ENCODE measurements at regions not wholly inside any gene's neighbourhood (a gene's known extent, or its start where the extent isn't known, plus 50 kb on each side); places are given as distances from the start of the nearest gene placed in this dataset.

DNA sequence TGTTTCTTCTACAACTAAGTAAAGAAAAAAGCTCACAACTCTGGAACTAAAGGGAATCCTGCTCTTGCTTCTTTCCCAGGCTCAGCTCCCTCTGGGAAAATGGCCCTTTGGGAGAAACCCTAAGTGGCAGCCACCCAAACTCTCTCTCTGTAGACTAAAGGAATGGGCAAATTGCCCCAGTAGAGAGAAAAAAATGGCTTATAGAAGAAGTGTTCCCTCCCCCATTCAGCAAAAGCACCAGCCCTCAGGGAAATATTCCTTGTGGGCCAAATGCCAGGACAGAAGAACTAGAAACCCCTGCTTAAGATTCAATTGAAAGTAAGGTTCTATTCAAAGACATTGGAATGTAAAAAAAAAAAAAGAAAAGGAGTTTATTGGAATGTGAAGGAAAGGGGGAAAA lies 603.7 kb upstream of the ALCAM start:
- H3K4me3 ChIP-seq = no peak overlapping the region
- H3K36me3 ChIP-seq = no peaks in the 10 kb centered on the region
- DNase-seq (ENCODE audit: extremely low spot score in 2 of 2) = no peak
- no peaks in the 10 kb centered on the region for H3K27me3 ChIP-seq
- H3K27ac ChIP-seq = no peak overlapping the region
- no peaks in the 10 kb centered on the region for H3K9me3 ChIP-seq
- H3K4me1 ChIP-seq = no peaks in the 10 kb centered on the region
- intact Hi-C loops (cut with DNase I) = no loop called here
- TF ChIP-seq POLR2AphosphoS5 (IDR thresholded peaks at IDR 0.05; ENCODE audit: insufficient read depth in 1 of 2, low read depth in 1 of 2) (no peak), POLR2A (IDR thresholded peaks at IDR 0.05) (no peak)
- TF ChIP-seq, protein P1, sequence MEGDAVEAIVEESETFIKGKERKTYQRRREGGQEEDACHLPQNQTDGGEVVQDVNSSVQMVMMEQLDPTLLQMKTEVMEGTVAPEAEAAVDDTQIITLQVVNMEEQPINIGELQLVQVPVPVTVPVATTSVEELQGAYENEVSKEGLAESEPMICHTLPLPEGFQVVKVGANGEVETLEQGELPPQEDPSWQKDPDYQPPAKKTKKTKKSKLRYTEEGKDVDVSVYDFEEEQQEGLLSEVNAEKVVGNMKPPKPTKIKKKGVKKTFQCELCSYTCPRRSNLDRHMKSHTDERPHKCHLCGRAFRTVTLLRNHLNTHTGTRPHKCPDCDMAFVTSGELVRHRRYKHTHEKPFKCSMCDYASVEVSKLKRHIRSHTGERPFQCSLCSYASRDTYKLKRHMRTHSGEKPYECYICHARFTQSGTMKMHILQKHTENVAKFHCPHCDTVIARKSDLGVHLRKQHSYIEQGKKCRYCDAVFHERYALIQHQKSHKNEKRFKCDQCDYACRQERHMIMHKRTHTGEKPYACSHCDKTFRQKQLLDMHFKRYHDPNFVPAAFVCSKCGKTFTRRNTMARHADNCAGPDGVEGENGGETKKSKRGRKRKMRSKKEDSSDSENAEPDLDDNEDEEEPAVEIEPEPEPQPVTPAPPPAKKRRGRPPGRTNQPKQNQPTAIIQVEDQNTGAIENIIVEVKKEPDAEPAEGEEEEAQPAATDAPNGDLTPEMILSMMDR (IDR thresholded peaks at IDR 0.05) = no peak

DNA sequence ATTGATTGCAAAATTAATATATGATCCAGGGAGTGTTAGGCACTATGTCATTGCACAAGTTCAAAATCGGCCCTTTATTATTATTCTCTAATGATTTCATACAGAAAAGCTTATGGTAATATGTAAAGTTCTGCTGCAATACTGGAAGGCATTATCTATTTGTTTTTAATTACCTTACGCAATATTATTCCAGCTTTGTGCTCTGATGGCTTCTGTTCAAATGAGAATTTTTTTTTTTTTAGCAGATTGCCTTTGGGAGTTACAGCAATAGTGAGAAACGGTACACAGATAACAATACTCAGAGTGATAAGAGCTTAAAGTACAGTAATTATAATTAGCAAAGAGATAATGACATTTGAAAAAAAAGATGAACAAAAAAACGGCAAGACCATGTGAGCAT lies 602.2 kb upstream of the ALCAM start:
- no peak for DNase-seq (ENCODE audit: extremely low spot score in 2 of 2)
- H3K4me1 ChIP-seq = no peaks in the 10 kb centered on the region
- no peak overlapping the region for H3K27ac ChIP-seq
- TF ChIP-seq POLR2AphosphoS5 (IDR thresholded peaks at IDR 0.05; ENCODE audit: insufficient read depth in 1 of 2, low read depth in 1 of 2) = no peak
- TF ChIP-seq POLR2A (IDR thresholded peaks at IDR 0.05) = no peak
- TF ChIP-seq, protein P1 (IDR thresholded peaks at IDR 0.05) = no peak
- H3K9me3 ChIP-seq = no peaks in the 10 kb centered on the region
- H3K27me3 ChIP-seq = no peaks in the 10 kb centered on the region
- no peak overlapping the region for H3K4me3 ChIP-seq
- intact Hi-C loops (cut with DNase I) = no loop called here
- H3K36me3 ChIP-seq = no peaks in the 10 kb centered on the region

DNA sequence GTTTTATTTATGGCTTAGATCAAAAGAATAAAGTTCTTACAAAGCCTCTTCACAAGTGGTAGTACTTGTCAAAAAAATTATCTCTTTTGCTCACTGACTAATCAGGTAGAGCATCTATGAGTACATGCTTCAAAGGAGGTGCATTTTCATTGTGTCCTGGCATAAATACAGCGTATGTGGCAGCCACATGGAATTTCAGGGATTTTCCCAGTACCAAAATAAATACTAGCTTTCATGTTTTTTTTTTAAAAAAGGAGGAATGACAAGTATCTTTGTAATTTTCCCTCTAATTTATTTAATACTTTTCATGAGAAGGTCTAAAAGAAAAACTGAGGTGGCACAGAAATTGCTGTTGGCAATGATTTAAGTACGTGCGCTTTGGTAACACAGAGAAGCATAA lies 597.8 kb upstream of the ALCAM start:
- DNase-seq (ENCODE audit: extremely low spot score in 2 of 2) = no peak
- intact Hi-C loops (cut with DNase I) = no loop called here
- H3K9me3 ChIP-seq = no peaks in the 10 kb centered on the region

DNA sequence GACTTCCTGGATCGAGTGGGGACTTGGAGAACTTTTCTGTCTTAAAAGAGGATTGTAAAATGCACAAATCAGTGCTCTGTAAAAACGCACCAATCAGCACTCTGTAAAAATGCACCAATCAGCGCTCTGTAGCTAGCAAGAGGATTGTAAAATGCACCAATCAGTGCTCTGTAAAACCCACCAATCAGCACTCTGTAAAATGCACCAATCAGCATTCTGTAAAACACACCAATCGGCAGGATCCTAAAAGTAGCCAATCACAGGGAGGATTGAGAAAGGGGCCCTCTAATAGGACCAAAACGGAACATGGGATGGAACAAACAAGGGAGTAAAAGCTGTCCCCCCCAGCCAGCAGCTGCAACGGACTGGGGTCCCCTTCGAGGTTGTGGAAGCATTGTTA lies 587.4 kb upstream of the ALCAM start:
- intact Hi-C loops (cut with DNase I) = no loop called here
- Histone ChIP-seq H3K9me3 (no peaks in the 10 kb centered on the region), H3K36me3 (no peaks in the 10 kb centered on the region), H3K4me3 (no peak overlapping the region), H3K27ac (no peak overlapping the region), H3K4me1 (no peaks in the 10 kb centered on the region), H3K27me3 (no peaks in the 10 kb centered on the region)
- TF ChIP-seq, protein P1 (IDR thresholded peaks at IDR 0.05) = no peak
- TF ChIP-seq POLR2AphosphoS5 (IDR thresholded peaks at IDR 0.05; ENCODE audit: insufficient read depth in 1 of 2, low read depth in 1 of 2) = no peak
- no peak for TF ChIP-seq POLR2A (IDR thresholded peaks at IDR 0.05)
- DNase-seq (ENCODE audit: extremely low spot score in 2 of 2) = no peak

More for the DNA sequence above, 597.8 kb upstream of the ALCAM start:
- no peaks in the 10 kb centered on the region for H3K4me1 ChIP-seq
- no peak overlapping the region for H3K27ac ChIP-seq
- H3K4me3 ChIP-seq = no peak overlapping the region
- TF ChIP-seq POLR2A (IDR thresholded peaks at IDR 0.05) (no peak), POLR2AphosphoS5 (IDR thresholded peaks at IDR 0.05; ENCODE audit: insufficient read depth in 1 of 2, low read depth in 1 of 2) (no peak)
- TF ChIP-seq, protein P1 (IDR thresholded peaks at IDR 0.05) = no peak
- H3K27me3 ChIP-seq = no peaks in the 10 kb centered on the region
- H3K36me3 ChIP-seq = no peaks in the 10 kb centered on the region

DNA sequence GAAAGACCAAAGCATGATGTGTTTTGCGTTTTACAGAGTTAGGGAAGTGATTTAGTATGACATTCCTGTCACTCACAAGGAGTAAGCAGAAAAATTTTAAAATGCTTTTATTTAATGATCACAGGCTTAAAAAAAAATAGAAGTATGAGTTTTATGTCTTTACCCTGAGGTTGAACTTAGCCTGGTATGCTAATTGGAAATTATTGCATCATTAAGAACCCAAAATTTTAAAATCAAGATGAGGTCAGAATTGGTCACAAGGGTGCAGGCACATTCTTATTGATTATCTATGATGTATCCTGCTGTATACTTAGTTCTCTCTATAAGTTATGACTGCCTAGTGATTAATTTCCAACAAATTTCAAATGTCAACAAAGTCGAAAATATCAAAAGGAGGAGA lies 585.6 kb upstream of the ALCAM start:
- DNase-seq (ENCODE audit: extremely low spot score in 2 of 2) = no peak
- Histone ChIP-seq H3K27ac (no peak overlapping the region), H3K9me3 (no peaks in the 10 kb centered on the region), H3K27me3 (no peaks in the 10 kb centered on the region), H3K36me3 (no peaks in the 10 kb centered on the region), H3K4me3 (no peak overlapping the region), H3K4me1 (no peaks in the 10 kb centered on the region)
- TF ChIP-seq POLR2AphosphoS5 (IDR thresholded peaks at IDR 0.05; ENCODE audit: insufficient read depth in 1 of 2, low read depth in 1 of 2) (no peak), POLR2A (IDR thresholded peaks at IDR 0.05) (no peak)
- TF ChIP-seq, protein P1 (IDR thresholded peaks at IDR 0.05) = no peak
- intact Hi-C loops (cut with DNase I) = no loop called here
